Hepatocyte (in vitro differentiated cells): ENCODE measurements at regions not wholly inside any gene's neighbourhood (a gene's known extent, or its start where the extent isn't known, plus 50 kb on each side); places are given as distances from the start of the nearest gene placed in this dataset.

Experiments used
- DNase-seq: peaks from one replicate; pipeline ENCODE4 v3.0.0-alpha.2; 2016; ENCODE audit warnings: low spot score
- H2AFZ ChIP-seq: fragments of 200-600 bp; sonication (generic); 2 replicates; pipeline ENCODE4 v1.6.0; 2016; ENCODE audit warnings: antibody characterized with exemption, mild to moderate bottlenecking
- H3K27ac ChIP-seq: fragments of 200-600 bp; sonication (generic); 2 replicates; pipeline ENCODE4 v1.5.1; 2016; ENCODE audit warnings: mild to moderate bottlenecking
- H3K27me3 ChIP-seq: fragments of 200-600 bp; sonication (generic); 2 replicates; pipeline ENCODE4 v1.6.1; 2016
- H3K36me3 ChIP-seq: fragments of 200-600 bp; sonication (generic); replicated peaks from 2 replicates; pipeline ENCODE4 v1.5.1; 2016; ENCODE audit warnings: low read depth; ENCODE audit not compliant: insufficient read depth
- H3K4me1 ChIP-seq: fragments of 200-600 bp; sonication (generic); 2 replicates; pipeline ENCODE4 v1.5.1; 2016; ENCODE audit warnings: mild to moderate bottlenecking, moderate library complexity; ENCODE audit not compliant: insufficient read depth
- H3K4me2 ChIP-seq: fragments of 200-600 bp; sonication (generic); 2 replicates; pipeline ENCODE4 v1.6.0; 2016
- H3K4me3 ChIP-seq: fragments of 200-600 bp; sonication (generic); 2 replicates; pipeline ENCODE4 v1.5.1; 2016; ENCODE audit warnings: mild to moderate bottlenecking
- H3K79me2 ChIP-seq: fragments of 200-600 bp; sonication (generic); 2 replicates; pipeline ENCODE4 v1.6.0; 2017; ENCODE audit warnings: mild to moderate bottlenecking
- H3K9me2 ChIP-seq: fragments of 200-600 bp; sonication (generic); replicated peaks from 2 replicates; pipeline ENCODE4 v1.6.0; 2017; ENCODE audit warnings: mild to moderate bottlenecking; ENCODE audit not compliant: insufficient read depth
- H3K9me3 ChIP-seq: fragments of 200-600 bp; sonication (generic); 2 replicates; pipeline ENCODE4 v1.5.1; 2016; ENCODE audit warnings: low read depth, mild to moderate bottlenecking
- H4K20me1 ChIP-seq: fragments of 200-600 bp; sonication (generic); 2 replicates; pipeline ENCODE4 v1.6.0; 2016; ENCODE audit warnings: mild to moderate bottlenecking; ENCODE audit not compliant: insufficient read depth, poor library complexity, severe bottlenecking
- CTCF ChIP-seq: fragments of 200-600 bp; sonication (generic); IDR thresholded peaks from 2 replicates; pipeline ENCODE4 v1.5.1; 2016; ENCODE audit warnings: antibody characterized with exemption, mild to moderate bottlenecking; ENCODE audit not compliant: poor library complexity
- EZH2 ChIP-seq: fragments of 200-600 bp; sonication (generic); IDR thresholded peaks from 2 replicates; pipeline ENCODE4 v1.6.1; 2016; ENCODE audit warnings: antibody characterized with exemption, mild to moderate bottlenecking, borderline replicate concordance
- EZH2phosphoT487 ChIP-seq: fragments of 200-600 bp; sonication (generic); IDR thresholded peaks from one replicate; pipeline ENCODE4 v1.6.1; 2018; ENCODE audit warnings: antibody characterized with exemption, mild to moderate bottlenecking, low read depth, moderate library complexity; ENCODE audit not compliant: unreplicated experiment, severe bottlenecking
- WGBS: methylation state at CpG from one replicate; pipeline ENCODE4 v1.1.6; 2016; ENCODE audit warnings: low lambda C conversion rate; ENCODE audit errors: missing lambda C conversion rate; 5-methylcytosine and 5-hydroxymethylcytosine counted together

DNA sequence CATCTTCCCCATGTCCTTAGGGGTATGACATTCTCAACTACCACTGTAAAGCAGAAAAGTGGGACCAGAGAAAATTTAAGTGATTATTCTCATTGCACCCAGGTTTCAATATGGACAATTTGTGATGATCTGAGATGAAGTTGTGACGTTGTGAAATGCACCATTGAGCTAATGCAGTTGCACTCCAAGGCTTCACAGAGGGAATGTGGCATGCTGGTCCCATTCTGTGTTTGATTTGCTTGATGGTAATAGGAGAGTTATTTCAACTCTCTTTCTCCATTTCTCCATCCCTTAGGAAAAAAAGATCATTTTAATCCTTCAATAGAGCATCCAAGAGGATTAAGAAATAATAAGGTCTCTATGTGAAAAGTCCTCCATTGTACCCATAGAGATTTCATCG is 136.6 kb downstream of the SLC30A10 start:
- no peaks in the 10 kb centered on the region for H4K20me1 ChIP-seq
- H3K4me2 ChIP-seq: no peak overlapping the region
- H3K79me2 ChIP-seq: no peaks in the 10 kb centered on the region
- H3K27ac ChIP-seq: no peak overlapping the region
- no peak overlapping the region for H3K4me3 ChIP-seq
- 84% methylated on average over 2 of the region's 2 CpGs for WGBS
- no peak overlapping the region for H2AFZ ChIP-seq
- H3K27me3 ChIP-seq: no peaks in the 10 kb centered on the region
- TF ChIP-seq CTCF: no peak
- TF ChIP-seq EZH2: no peak
- no peak for TF ChIP-seq EZH2phosphoT487
- H3K36me3 ChIP-seq: no peaks in the 10 kb centered on the region
- H3K9me2 ChIP-seq: no peaks in the 10 kb centered on the region
- no peak for DNase-seq
- no peaks in the 10 kb centered on the region for H3K4me1 ChIP-seq
- no peaks in the 10 kb centered on the region for H3K9me3 ChIP-seq

DNA sequence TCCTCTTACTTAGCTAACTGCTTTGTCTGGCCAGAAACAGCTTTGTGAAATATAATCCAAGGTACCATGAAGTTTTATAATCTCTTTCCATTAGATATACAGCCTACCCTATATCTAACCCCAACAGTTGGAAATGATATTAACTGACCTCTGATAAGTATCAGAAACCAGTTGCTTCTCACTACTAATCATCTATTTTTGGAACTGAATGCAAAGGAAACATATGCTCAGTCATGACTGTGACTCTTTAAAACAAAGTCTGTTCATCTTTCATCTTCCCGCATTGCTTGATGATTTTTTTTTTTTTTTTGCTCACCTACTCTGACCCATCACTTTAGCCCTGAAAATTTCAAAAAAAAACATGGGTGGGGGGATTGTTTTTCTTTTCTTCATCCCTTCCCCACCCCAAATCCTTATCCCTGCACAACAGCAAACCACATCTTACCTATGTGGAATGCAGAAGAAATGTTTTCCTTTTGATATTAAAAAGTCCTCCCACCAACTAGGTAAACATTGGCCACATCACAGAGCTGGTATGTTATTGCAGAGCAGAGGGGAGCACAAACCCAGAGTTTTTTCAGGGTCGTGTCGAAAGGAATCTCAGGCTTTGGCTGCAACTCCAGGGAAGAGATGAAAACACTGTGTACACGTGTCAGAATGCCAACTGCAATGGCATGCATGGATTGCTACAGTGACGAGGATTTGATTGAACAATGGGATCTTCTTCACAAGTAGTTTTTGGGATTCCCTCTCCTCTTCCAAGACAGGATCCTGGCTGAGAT is 137.3 kb downstream of the SLC30A10 start:
- WGBS: 53% methylated on average over 5 of the region's 5 CpGs
- no peak for DNase-seq
- H3K27ac ChIP-seq: no peak overlapping the region
- no peaks in the 10 kb centered on the region for H3K36me3 ChIP-seq
- H3K4me1 ChIP-seq: no peaks in the 10 kb centered on the region
- no peaks in the 10 kb centered on the region for H3K9me2 ChIP-seq
- H2AFZ ChIP-seq: no peak overlapping the region
- H3K4me3 ChIP-seq: no peak overlapping the region
- no peaks in the 10 kb centered on the region for H3K79me2 ChIP-seq
- TF ChIP-seq EZH2 (no peak), EZH2phosphoT487 (no peak), CTCF (no peak)
- no peaks in the 10 kb centered on the region for H3K9me3 ChIP-seq
- no peaks in the 10 kb centered on the region for H4K20me1 ChIP-seq
- no peak overlapping the region for H3K4me2 ChIP-seq
- H3K27me3 ChIP-seq: no peaks in the 10 kb centered on the region

DNA sequence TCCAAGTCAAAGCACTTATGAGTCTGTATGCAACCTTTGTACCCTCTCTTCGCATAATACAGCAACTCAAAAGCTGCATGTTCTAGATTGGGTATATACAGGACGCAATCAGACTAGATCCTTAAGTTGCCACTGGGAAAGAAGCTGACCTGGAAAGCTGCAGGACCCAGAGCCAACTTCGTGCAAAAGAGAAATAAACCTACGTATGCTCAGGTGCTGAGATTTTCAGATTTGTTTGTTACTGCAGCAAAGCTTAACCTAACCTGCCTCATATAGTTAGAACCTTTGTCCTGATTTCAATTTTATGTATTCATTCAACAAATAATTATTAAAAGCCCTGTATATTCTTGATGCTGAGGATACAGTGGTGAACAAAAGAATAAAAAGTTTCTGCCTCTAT is 139.7 kb downstream of the SLC30A10 start:
- Histone ChIP-seq H3K4me3 (no peak overlapping the region), H2AFZ (no peak overlapping the region), H3K4me2 (no peak overlapping the region), H3K36me3 (no peaks in the 10 kb centered on the region), H3K27ac (no peak overlapping the region), H3K79me2 (no peaks in the 10 kb centered on the region), H3K9me3 (no peaks in the 10 kb centered on the region), H3K27me3 (no peaks in the 10 kb centered on the region), H3K4me1 (no peaks in the 10 kb centered on the region), H3K9me2 (no peaks in the 10 kb centered on the region), H4K20me1 (no peaks in the 10 kb centered on the region)
- no peak for DNase-seq
- TF ChIP-seq EZH2: no peak
- TF ChIP-seq EZH2phosphoT487: no peak
- TF ChIP-seq CTCF: no peak
- 86% methylated on average over 4 of the region's 4 CpGs for WGBS
